Body of pancreas (tissue), 4 donors: ENCODE measurements at regions not wholly inside any gene's neighbourhood (a gene's known extent, or its start where the extent isn't known, plus 50 kb on each side); places are given as distances from the start of the nearest gene placed in this dataset.

Experiments used
- POLR2A ChIP-seq, 3 donors: fragments of 450-650 bp; IDR thresholded peaks; one replicate each; pipeline ENCODE4 v1.6.1; 2016; ENCODE audit warnings: antibody characterized with exemption in 3 of 3, mild to moderate bottlenecking in 2 of 3
- TF ChIP-seq, protein P1 (sequence below), 7 experiments: fragments of 450-650 bp in 4 of 7; fragments of 200-600 bp in 3 of 7; sonication (generic) in 3 of 7; IDR thresholded peaks; one replicate each; pipeline ENCODE4 v1.5.1; 2016 to 2019; ENCODE audit warnings: antibody characterized with exemption in 7 of 7

- TF ChIP-seq, protein P1, sequence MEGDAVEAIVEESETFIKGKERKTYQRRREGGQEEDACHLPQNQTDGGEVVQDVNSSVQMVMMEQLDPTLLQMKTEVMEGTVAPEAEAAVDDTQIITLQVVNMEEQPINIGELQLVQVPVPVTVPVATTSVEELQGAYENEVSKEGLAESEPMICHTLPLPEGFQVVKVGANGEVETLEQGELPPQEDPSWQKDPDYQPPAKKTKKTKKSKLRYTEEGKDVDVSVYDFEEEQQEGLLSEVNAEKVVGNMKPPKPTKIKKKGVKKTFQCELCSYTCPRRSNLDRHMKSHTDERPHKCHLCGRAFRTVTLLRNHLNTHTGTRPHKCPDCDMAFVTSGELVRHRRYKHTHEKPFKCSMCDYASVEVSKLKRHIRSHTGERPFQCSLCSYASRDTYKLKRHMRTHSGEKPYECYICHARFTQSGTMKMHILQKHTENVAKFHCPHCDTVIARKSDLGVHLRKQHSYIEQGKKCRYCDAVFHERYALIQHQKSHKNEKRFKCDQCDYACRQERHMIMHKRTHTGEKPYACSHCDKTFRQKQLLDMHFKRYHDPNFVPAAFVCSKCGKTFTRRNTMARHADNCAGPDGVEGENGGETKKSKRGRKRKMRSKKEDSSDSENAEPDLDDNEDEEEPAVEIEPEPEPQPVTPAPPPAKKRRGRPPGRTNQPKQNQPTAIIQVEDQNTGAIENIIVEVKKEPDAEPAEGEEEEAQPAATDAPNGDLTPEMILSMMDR (IDR thresholded peaks at IDR 0.05) = no peak
- no peak for TF ChIP-seq POLR2A (IDR thresholded peaks at IDR 0.05)
Measured at GRCh38 chr2:41364842-41365241, 683.0 kb upstream of the PKDCC start.
